ENCODE measurements at regions not wholly inside any gene's neighbourhood (a gene's known extent, or its start where the extent isn't known, plus 50 kb on each side); places are given as distances from the start of the nearest gene placed in this dataset.
"Not testable (repeated sequence)": the region's sequence is repeated elsewhere in the genome, so short reads cannot be mapped to it uniquely, and the experiment has no call there.

- FAIRE-seq (no peak), DNase-seq (ENCODE audit: low spot score) (no peak), ATAC-seq (no peak)
- H3K4me3 ChIP-seq (replicated peaks in 1 of 3; ENCODE audit: insufficient read depth in 1 of 3, low read depth in 2 of 3, low read length in 3 of 3): no peak overlapping the region
- H3K9ac ChIP-seq (ENCODE audit: insufficient read depth, low read depth, low read length): no peak overlapping the region
- POLR2A ChIA-PET: no interaction called here
- H2AFZ ChIP-seq (ENCODE audit: low read length): no peak overlapping the region
- no peaks in the 10 kb centered on the region for H3K79me2 ChIP-seq (ENCODE audit: insufficient read depth, low read length)
- intact Hi-C loops (cut with micrococcal nuclease; ENCODE audit: unreplicated experiment) (no loop called here), in situ Hi-C loops (cut with HindIII; ENCODE audit: extremely low pct_ligation_motif_present, low pct_unique_long_range_greater_than_20kb) (no loop called here)
- no peak for TF ChIP-seq MNT (IDR thresholded peaks at IDR 0.05)
- no peak for TF ChIP-seq ZGPAT (CRISPR knock-in tag; IDR thresholded peaks at IDR 0.05)
- no peak for TF ChIP-seq PCBP2 (optimal IDR thresholded peaks at IDR 0.05; ENCODE audit: low read depth, low read length, poor library complexity, severe bottlenecking)
- TF ChIP-seq HMG20B (CRISPR knock-in tag; conservative IDR thresholded peaks at IDR 0.05): no peak
- no peak for TF ChIP-seq FUBP1 (CRISPR knock-in tag; IDR thresholded peaks at IDR 0.05; ENCODE audit: borderline replicate concordance)
- no peak for TF ChIP-seq HINFP (CRISPR knock-in tag; IDR thresholded peaks at IDR 0.05; ENCODE audit: low read depth)
- TF ChIP-seq REPIN1 (CRISPR knock-in tag; IDR thresholded peaks at IDR 0.05; ENCODE audit: borderline replicate concordance, low read depth): no peak
- WGBS (ENCODE audit: low lambda C conversion rate): 42% methylated on average over 5 of the region's 5 CpGs
- H3K36me3 ChIP-seq (replicated peaks in 1 of 2; ENCODE audit: control insufficient read depth in 1 of 2, insufficient read depth in 2 of 2, low read length in 2 of 2): no peaks in the 10 kb centered on the region
- H3K27me3 ChIP-seq (ENCODE audit: control insufficient read depth in 1 of 2, insufficient read depth in 2 of 2, low read length in 2 of 2): no peaks in the 10 kb centered on the region
- BruUV-seq (replicated peaks): no TSS peak
- CTCF ChIA-PET (ENCODE audit: low intra/inter-chr PET ratio, low total read pairs): no interaction called here
- no peak overlapping the region for H3K27ac ChIP-seq (ENCODE audit: extremely low read length, insufficient read depth, low read length)
- no peaks in the 10 kb centered on the region for H3K9me3 ChIP-seq (ENCODE audit: low read length)
- H3K4me2 ChIP-seq (ENCODE audit: low read depth, low read length): no peak overlapping the region
- H4K20me1 ChIP-seq (ENCODE audit: insufficient read depth, low read length): no peaks in the 10 kb centered on the region
- H3K4me1 ChIP-seq (ENCODE audit: insufficient read depth, low read length): no peaks in the 10 kb centered on the region
Observed at GRCh38 chr6:14897831-14898230, 348.0 kb upstream of the JARID2 start.

- H3K36me3 ChIP-seq (replicated peaks in 1 of 2; ENCODE audit: control insufficient read depth in 1 of 2, insufficient read depth in 2 of 2, low read length in 2 of 2); intact Hi-C loops (cut with micrococcal nuclease; ENCODE audit: unreplicated experiment); ATAC-seq; H3K27ac ChIP-seq (ENCODE audit: extremely low read length, insufficient read depth, low read length); POLR2A ChIA-PET; H3K4me2 ChIP-seq (ENCODE audit: low read depth, low read length); DNase-seq (ENCODE audit: low spot score); H3K27me3 ChIP-seq (ENCODE audit: control insufficient read depth in 1 of 2, insufficient read depth in 2 of 2, low read length in 2 of 2); FAIRE-seq; H3K79me2 ChIP-seq (ENCODE audit: insufficient read depth, low read length); H3K9ac ChIP-seq (ENCODE audit: insufficient read depth, low read depth, low read length); in situ Hi-C loops (cut with HindIII; ENCODE audit: extremely low pct_ligation_motif_present, low pct_unique_long_range_greater_than_20kb); BruUV-seq (replicated peaks); H2AFZ ChIP-seq (ENCODE audit: low read length); H4K20me1 ChIP-seq (ENCODE audit: insufficient read depth, low read length); H3K4me1 ChIP-seq (ENCODE audit: insufficient read depth, low read length); H3K4me3 ChIP-seq (replicated peaks in 1 of 3; ENCODE audit: insufficient read depth in 1 of 3, low read depth in 2 of 3, low read length in 3 of 3); H3K9me3 ChIP-seq (ENCODE audit: low read length); CTCF ChIA-PET (ENCODE audit: low intra/inter-chr PET ratio, low total read pairs): not testable (repeated sequence)
- whole genome bisulfite sequencing (ENCODE audit: low lambda C conversion rate): 3% methylated on average over 4 of the region's 4 CpGs
Observed at GRCh38 chr6:14899441-14899840, 346.4 kb upstream of the JARID2 start.

All from HepG2 (cell line).